Middle frontal gyrus (tissue), 1 donor: ENCODE measurements at regions not wholly inside any gene's neighbourhood (a gene's known extent, or its start where the extent isn't known, plus 50 kb on each side); places are given as distances from the start of the nearest gene placed in this dataset.
"Not testable (repeated sequence)": the region's sequence is repeated elsewhere in the genome, so short reads cannot be mapped to it uniquely, and the experiment has no call there.

ENCODE experiments used
- DNase-seq: peaks from one replicate; pipeline ENCODE4 v3.0.0-alpha.2; 2015; ENCODE audit warnings: low spot score; ENCODE audit errors: extremely low spot score

GRCh38 chr10:45056806-45057205 lies 56.1 kb downstream of the ZNF22 start:
- not testable (repeated sequence) for DNase-seq

DNA sequence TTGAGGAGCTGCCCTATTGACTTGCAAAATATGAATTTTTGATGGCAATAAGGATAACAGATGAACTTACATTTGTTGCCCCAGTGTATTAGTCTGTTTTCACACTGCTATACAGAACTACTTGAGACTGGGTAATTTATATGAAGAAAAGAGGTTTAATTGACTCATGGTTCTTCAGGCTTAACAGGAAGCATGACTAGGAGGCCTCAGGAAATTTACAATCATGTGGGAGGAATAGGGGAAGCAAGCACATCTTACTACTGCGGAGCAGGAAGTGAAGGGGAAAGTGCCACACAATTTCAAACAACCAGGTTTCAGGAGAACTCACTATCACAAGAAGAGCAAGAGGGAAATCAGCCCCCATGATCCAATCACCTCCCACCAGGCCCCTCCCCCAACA lies 57.9 kb downstream of the ZNF22 start:
- DNase-seq = no peak

DNA sequence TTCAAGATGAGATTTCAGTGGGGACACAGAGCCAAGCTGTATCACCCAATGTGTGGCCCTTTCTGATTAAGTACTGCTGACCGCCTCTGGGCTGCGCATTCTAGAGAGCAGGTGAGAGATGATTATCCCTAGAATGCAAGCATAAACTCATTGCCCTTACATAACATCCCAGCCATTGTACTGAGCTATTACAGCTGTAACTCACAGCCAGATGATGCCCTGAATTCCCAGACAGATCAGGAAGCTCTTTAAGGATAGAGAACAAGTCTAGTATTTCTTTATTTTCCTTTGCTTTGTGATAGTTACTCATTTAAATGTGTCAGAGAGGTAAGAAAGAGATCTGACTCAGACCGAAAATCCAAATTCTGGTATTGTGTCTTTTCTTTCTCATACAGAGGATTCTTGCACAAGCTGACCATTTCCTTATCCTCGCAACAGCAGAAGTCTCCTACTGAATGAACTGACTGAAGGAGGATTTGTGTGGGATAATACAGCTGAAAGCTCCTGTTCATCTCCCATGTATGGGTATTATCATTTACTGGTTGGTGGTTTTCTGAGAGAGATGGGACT lies 58.4 kb downstream of the ZNF22 start:
- DNase-seq = no peak

DNA sequence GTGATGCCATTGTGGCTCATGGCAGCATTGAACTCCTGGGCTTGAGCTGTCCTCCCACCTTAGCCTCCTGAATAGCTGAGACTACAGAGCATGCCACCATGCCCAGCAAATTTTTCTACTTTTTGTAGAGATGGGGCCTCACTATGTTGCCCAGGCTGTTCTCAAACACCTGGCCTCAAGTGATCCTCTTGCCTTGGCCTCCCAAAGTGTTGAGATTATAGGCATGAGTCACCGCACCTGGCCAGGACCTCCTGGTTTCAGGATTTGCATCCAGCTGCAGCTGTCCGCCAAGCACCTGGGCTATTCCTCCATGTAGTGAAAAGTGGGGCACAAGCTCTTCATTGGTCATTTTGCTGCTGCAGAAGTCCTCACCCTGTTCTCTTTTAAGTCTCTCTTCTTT lies 58.9 kb downstream of the ZNF22 start:
- no peak for DNase-seq

DNA sequence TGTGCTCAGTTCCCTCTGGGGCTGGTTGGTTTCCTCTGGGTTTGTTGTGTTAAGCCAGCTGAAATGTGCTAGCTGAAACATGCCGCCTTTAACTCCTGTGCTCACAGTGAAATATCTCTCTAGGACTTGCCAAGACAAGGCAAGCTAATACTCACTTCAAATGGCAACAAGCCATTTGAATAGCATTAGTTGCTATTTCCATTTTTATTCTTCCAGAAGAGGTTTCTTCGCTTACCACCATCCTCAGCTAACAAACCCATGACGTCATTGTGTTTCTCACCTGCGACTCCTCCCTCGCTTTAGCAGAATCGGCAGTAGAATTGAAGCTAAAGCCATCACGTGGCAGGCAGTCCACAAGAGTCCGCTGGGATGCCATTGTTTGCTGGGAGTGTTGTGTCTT lies 61.3 kb downstream of the ZNF22 start:
- no peak for DNase-seq

- no peak for DNase-seq
Observed at GRCh38 chr10:45063591-45064231, 63.0 kb downstream of the ZNF22 start.

DNA sequence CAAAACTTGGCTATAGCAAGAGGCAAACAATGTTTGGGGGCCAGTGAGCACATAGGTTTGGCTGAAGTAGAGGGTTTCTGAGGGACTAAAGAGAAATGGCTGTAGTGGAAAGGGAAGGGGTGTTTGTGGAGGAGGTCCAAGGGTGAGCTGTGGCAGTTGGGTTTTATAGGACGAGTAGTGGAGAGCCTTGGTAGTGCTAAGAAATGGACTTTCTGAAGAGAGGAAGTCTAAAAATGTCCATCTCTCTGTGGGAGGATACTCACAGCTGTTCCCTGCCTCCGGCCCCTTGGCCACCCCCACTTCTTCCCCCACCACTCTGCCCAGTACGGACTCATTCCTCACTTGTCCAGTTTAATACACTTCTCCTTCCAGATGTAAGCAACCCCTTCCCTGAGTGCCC lies 64.3 kb downstream of the ZNF22 start:
- DNase-seq = no peak

DNA sequence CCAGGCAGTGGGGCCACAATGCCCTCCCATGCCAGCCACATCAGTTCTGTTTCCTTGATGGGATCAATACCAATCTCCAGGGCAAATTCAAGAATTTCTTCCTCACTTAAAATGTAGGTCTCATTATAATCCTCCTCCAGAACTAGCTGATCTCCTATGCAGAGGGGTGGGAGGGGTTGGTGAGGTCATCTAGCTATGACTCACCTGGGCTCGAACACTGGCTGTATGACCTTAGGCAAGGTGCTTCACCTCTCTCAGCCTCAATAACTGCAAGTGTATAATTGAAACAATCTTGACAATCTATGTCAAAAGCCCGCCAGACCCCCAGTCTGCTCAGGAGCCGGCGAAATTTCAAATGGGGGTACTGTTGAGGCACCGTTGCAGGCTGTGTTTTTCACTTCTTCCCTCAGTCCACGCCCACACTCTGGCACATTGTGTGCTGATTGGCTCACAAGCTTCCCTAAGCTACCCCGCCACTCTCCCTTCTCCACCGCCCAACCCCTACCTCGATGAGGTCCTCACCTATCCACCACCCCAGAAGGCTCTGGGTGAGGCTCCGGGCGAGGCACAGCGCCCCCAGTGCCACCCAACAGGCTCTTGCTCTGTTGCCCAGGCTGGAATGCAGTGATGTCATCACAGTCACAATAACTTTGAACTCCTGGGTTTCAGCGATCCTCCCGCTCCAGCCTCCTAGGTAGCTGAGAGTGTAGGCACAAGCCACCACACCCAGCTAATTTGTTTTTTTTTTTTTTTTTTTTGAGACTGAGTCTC lies 70.5 kb downstream of the ZNF22 start:
- DNase-seq = no peak

DNA sequence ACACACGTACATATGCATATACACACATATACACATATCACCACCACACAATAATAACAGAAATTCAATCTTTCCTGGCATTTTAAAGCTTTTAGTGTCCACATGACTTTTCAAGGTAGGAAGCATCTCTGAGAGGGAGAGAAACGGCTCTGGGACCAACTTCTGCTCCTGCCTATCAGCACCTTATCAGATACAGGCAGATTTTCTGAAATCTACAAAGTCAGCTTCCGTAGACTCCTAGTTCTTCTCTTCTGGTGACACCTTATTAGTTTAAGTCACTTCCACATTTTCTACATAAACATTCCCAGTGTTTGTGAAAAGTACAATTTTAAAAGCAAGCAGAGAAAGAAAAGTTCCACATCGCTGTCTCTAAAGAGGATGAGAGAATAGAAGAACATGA lies 74.5 kb downstream of the ZNF22 start:
- DNase-seq = no peak

DNA sequence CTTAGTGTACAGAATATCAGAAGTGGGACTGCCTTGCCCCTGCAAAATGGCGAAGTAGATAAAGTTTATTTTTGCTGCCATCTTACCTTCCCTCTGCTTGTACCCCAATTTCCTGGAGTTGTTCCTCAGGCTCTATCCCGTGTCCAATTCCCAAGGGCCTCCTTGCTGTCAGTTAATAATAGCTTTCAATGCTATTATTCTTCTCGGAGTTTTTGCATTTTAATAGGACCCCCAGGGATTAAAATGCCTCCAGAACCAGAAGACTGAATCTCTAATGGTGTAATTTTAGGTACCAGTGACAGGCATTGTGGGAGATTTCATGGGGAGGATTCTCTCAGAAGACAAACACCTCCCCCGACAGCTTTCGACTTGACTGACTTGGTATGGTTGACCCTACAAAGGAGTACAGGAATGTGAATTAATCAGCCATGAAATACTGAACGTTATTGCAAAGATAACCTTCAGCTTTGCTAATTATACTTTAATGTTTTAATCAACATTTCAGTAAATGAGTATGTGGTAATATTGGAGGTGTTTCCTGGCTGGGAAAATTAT lies 75.2 kb downstream of the ZNF22 start:
- DNase-seq = no peak

GRCh38 chr10:45076891-45077290 lies 76.2 kb downstream of the ZNF22 start:
- no peak for DNase-seq

DNA sequence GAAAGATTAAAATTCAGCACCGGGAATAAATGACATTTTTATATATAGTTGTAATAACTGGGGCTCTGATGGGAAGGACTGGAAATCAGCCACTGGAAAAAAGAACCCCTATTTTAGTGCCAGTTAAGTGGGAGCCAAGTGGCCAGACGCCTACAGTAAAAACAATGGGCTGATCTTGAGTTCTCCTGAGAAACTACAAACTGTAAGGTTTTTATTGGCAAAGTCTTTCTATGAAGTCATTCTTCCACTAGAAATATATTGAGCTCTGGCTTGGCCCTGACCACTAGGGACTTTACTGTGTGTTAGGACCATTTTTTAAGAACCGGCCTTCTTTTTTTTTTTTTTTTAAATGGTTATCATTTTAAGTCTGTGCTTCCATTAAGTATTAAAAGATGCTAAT lies 79.6 kb downstream of the ZNF22 start:
- no peak for DNase-seq

DNA sequence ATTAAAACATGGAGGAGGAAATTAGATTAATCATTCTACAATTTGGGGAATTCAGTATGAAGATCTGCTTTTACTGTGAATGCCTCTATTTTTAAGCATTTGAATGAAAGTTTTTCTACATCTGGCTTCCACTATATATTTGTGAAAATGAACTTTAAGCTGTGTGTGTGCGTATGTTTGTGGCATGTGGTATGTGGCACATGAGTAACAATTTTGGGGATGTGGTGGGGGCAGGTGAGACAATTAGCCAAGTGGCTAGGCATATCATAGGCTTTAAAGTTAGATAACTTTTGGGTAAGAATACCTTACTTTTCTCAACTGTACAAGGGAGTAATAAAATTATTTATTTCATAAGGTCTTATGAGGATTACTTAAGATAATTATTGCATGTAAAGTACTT lies 81.5 kb downstream of the ZNF22 start:
- DNase-seq = no peak

DNA sequence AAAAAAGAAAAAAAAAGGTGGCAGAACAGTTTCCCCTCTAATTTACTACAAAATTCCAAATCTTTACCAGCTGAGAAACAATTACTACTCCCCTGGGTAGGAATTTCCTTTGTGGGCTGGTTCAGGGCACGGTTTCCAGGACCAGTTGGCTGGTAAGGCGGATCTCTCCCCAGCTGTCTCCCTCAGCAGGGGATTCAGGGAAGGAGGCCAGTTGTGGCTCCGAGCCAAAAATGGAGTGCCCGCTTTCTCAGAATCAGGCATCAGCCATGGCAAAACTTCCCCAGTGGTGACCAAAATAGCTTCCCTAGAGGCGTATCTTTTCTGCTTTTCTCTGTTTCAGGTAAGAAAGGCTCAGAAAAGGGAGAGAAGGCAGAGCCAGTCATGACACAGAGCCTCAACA lies 91.2 kb downstream of the ZNF22 start:
- no peak for DNase-seq

- DNase-seq = no peak
Observed at GRCh38 chr10:45093945-45094344, 93.2 kb downstream of the ZNF22 start.

GRCh38 chr10:45095286-45095685 lies 94.6 kb downstream of the ZNF22 start:
- no peak for DNase-seq

DNA sequence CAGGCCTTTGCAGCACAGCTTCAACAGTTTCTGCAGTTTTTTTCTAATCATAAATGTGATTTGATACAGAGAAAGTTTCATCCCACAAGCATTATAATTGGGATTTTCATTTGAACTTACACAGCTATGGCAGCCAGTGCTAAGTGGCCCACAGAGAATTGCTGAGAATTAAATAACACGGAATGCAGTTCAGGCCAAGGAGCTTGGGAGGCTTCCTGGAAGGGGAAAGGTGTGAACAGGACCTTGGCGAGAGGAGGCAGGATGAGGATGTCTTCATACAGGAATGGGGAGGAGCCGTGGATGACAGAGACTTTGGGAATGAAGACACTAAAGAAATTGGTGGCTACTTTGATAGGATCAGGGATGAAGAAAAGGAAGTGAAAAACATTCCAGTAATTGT lies 95.3 kb downstream of the ZNF22 start:
- no peak for DNase-seq

DNA sequence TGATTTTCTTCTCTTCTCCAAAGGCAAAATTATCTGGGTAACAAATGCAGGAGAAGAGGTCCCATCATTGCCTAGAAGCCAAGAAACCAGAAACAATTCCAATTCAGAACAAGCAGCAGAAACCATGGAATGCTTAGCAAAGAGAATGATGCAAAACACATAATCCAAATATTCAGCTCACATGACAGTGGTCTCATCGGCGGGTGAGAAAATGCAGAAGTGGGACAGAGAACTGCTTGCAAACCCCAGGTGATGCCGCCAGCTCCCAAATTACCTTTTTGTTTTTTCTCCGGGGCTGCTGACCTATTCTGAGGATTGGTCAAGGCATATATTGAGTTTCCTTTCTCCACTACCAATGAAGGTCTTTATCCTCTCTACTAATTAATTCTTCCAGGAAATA lies 99.7 kb downstream of the ZNF22 start:
- no peak for DNase-seq

GRCh38 chr10:45104674-45105073 lies 104.0 kb downstream of the ZNF22 start:
- DNase-seq = no peak

DNA sequence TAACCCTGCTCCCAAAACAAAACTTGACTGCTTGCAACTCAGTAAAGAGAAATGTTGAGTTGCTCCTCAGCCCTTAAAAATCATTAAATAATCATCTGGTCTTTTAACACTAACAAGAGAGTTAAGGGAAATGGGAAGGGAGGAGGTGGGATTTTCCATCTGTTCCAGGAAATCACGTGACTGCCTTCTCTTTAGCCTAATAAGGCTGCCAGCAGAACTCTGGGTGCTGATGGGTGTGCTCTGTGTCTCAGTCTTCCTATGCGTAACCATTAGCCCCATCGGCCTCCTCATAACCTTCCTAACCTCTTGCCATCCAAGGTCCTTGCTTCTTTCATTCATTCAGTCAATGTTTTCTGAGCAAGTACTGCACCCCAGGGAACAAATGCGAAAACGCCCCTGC lies 104.6 kb downstream of the ZNF22 start:
- DNase-seq = not testable (repeated sequence)

DNA sequence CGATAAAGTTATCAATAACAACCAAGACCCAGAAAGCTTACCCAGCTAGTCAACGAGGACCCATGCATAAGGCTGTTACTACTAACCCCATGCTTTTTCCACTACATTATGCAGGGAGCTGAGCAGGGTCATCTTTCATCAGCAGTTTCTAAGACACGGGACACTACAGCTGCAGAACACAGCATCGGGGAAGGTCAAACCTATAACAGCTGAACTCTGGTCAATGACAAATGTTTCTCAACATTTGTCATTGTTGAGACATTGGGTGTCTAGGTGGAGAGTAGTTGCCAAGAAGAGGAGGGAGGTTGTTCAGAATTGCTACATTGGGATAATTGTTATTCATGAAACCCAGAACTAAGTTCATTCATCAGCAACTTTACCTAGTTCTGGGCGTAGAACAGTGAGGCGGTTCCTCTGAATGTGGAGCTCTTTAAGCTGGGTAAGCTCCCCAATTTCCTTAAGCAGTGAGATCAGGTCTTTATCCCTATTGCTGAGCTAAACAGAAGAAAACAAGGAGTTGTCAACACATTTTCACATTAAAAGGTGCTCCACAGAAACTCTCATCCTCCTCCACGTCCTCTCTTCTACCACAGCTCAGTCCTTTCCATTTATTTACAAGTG lies 105.6 kb downstream of the ZNF22 start:
- no peak for DNase-seq

- DNase-seq = no peak
Observed at GRCh38 chr10:45111509-45111908, 110.8 kb downstream of the ZNF22 start.
